ENCODE measurements at regions not wholly inside any gene's neighbourhood (a gene's known extent, or its start where the extent isn't known, plus 50 kb on each side); places are given as distances from the start of the nearest gene placed in this dataset.

DNA sequence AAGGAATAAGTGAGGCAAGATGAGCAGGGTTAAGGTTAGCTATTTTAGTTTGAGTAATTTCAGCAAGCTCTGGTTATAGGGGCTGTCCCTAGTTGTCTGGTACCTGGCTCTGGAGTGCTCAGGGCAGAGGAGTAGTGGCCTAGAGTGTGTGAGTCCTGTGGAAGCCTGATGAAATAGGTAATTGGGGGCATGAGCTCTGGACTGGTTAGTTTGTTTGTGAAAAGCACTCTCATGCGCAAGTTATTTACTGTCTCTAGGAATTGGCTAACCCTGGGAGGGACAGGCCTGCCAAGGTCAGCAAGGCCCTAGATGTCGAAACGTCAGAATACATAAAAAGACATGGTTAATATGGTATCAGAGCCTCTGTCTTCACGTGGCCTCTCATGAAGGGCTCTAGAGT is 900.1 kb downstream of the PCDH17 start:
- H3K4me3 ChIP-seq, result no peak overlapping the region
- no peak for DNase-seq
- TF ChIP-seq, protein P1, sequence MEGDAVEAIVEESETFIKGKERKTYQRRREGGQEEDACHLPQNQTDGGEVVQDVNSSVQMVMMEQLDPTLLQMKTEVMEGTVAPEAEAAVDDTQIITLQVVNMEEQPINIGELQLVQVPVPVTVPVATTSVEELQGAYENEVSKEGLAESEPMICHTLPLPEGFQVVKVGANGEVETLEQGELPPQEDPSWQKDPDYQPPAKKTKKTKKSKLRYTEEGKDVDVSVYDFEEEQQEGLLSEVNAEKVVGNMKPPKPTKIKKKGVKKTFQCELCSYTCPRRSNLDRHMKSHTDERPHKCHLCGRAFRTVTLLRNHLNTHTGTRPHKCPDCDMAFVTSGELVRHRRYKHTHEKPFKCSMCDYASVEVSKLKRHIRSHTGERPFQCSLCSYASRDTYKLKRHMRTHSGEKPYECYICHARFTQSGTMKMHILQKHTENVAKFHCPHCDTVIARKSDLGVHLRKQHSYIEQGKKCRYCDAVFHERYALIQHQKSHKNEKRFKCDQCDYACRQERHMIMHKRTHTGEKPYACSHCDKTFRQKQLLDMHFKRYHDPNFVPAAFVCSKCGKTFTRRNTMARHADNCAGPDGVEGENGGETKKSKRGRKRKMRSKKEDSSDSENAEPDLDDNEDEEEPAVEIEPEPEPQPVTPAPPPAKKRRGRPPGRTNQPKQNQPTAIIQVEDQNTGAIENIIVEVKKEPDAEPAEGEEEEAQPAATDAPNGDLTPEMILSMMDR (IDR thresholded peaks at IDR 0.05), result no peak
- H3K9me3 ChIP-seq, result no peaks in the 10 kb centered on the region
- H3K4me1 ChIP-seq, result no peaks in the 10 kb centered on the region
- H3K36me3 ChIP-seq, result no peaks in the 10 kb centered on the region
- intact Hi-C loops (cut with DNase I), result no loop called here
- no peak for ATAC-seq
- no peak overlapping the region for H3K27ac ChIP-seq
- no peaks in the 10 kb centered on the region for H3K27me3 ChIP-seq

DNA sequence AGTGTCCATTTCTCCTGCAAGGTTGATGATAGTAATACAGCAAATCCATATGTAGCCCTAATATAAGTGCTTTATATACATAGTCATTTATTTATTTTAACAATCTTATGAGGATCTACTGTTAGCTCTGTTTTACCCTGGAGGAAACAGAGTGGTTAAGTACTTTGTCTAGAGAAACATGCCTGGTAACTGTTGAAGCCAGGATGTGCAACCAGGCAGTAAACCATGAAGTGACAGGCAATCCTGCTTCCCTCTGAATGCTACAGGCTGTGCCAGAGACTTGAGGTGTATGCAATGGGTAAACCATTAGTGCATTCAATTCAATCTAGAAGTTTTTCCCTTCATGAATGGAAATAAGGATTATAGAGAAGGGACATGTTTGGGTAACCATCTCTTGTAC is 911.0 kb downstream of the PCDH17 start:
- H3K27me3 ChIP-seq, result no peaks in the 10 kb centered on the region
- no peak overlapping the region for H3K27ac ChIP-seq
- TF ChIP-seq, protein P1 (IDR thresholded peaks at IDR 0.05), result no peak
- H3K4me3 ChIP-seq, result no peak overlapping the region
- H3K4me1 ChIP-seq, result no peaks in the 10 kb centered on the region
- intact Hi-C loops (cut with DNase I), result no loop called here
- H3K9me3 ChIP-seq, result no peaks in the 10 kb centered on the region
- no peaks in the 10 kb centered on the region for H3K36me3 ChIP-seq
- DNase-seq (no peak), ATAC-seq (no peak)

DNA sequence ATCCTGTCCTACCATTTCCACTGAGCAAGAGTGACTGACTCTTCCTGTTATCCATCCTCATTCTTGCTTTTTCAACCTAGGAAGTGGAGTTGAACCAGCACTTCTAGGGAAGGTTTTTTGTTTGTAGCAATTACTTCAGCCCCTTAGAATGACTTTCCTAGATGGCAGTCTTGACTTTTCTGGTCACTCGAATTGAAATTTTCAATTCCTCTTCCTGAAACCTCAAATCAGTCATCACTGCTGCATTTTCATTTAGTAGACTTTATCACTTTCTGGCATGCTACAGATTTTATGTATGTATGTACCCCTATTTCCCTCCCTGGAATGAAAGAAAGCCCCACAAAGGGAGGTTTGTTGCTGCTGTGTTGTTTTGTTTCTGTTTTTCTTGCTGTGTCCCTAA is 915.9 kb downstream of the PCDH17 start:
- DNase-seq (no peak), ATAC-seq (no peak)
- TF ChIP-seq, protein P1 (IDR thresholded peaks at IDR 0.05), result no peak
- no peaks in the 10 kb centered on the region for H3K36me3 ChIP-seq
- H3K27ac ChIP-seq, result no peak overlapping the region
- no peak overlapping the region for H3K4me3 ChIP-seq
- H3K27me3 ChIP-seq, result no peaks in the 10 kb centered on the region
- no peaks in the 10 kb centered on the region for H3K9me3 ChIP-seq
- intact Hi-C loops (cut with DNase I), result no loop called here
- H3K4me1 ChIP-seq, result no peaks in the 10 kb centered on the region

GRCh38 chr13:58566176-58566575 is 934.6 kb downstream of the PCDH17 start:
- TF ChIP-seq, protein P1 (IDR thresholded peaks at IDR 0.05), result no peak
- no peaks in the 10 kb centered on the region for H3K9me3 ChIP-seq
- H3K36me3 ChIP-seq, result no peaks in the 10 kb centered on the region
- no peaks in the 10 kb centered on the region for H3K4me1 ChIP-seq
- intact Hi-C loops (cut with DNase I), result no loop called here
- no peak for ATAC-seq
- no peaks in the 10 kb centered on the region for H3K27me3 ChIP-seq
- DNase-seq, result no peak
- no peak overlapping the region for H3K4me3 ChIP-seq
- no peak overlapping the region for H3K27ac ChIP-seq

- no peak overlapping the region for H3K27ac ChIP-seq
- H3K4me1 ChIP-seq, result no peaks in the 10 kb centered on the region
- H3K9me3 ChIP-seq, result no peaks in the 10 kb centered on the region
- DNase-seq (no peak), ATAC-seq (no peak)
- TF ChIP-seq, protein P1 (IDR thresholded peaks at IDR 0.05), result no peak
- no peaks in the 10 kb centered on the region for H3K27me3 ChIP-seq
- H3K4me3 ChIP-seq, result no peak overlapping the region
- no peaks in the 10 kb centered on the region for H3K36me3 ChIP-seq
- intact Hi-C loops (cut with DNase I), result no loop called here
Observed at GRCh38 chr13:58573743-58574142, 942.2 kb downstream of the PCDH17 start.

- DNase-seq (no peak), ATAC-seq (no peak)
- Histone ChIP-seq H3K27ac (no peak overlapping the region), H3K4me1 (no peaks in the 10 kb centered on the region), H3K9me3 (no peaks in the 10 kb centered on the region), H3K4me3 (no peak overlapping the region), H3K36me3 (no peaks in the 10 kb centered on the region), H3K27me3 (no peaks in the 10 kb centered on the region)
- intact Hi-C loops (cut with DNase I), result no loop called here
- TF ChIP-seq, protein P1 (IDR thresholded peaks at IDR 0.05), result no peak
Observed at GRCh38 chr13:58574791-58575190, 943.2 kb downstream of the PCDH17 start.

Measured in upper lobe of right lung (tissue), 1 donor.